K562 (cell line): ENCODE measurements at regions not wholly inside any gene's neighbourhood (a gene's known extent, or its start where the extent isn't known, plus 50 kb on each side); places are given as distances from the start of the nearest gene placed in this dataset.

ENCODE experiments used
- ATF1 ChIP-seq, 2 experiments: fragments of 450-650 bp in 1 of 2; IDR thresholded peaks; 2 replicates each; pipeline ENCODE4 v1.6.1; 2016; ENCODE audit warnings: missing compliant biosample characterization in 1 of 2, missing genetic modification characterization in 1 of 2
- BHLHE40 ChIP-seq: IDR thresholded peaks from 2 replicates; pipeline ENCODE4 v1.6.1; 2011; ENCODE audit warnings: low read length, improper control_type of control experiment
- CREM ChIP-seq: IDR thresholded peaks from 2 replicates; pipeline ENCODE4 v1.6.1; 2014; ENCODE audit warnings: antibody characterized with exemption, low read depth
- CSDE1 ChIP-seq, 2 experiments: fragments of 450-650 bp; IDR thresholded peaks; 2 replicates each; pipeline ENCODE4 v1.6.1; 2016; ENCODE audit warnings: mild to moderate bottlenecking in 1 of 2
- DNMT1 ChIP-seq: fragments of 450-650 bp; IDR thresholded peaks from 2 replicates; pipeline ENCODE4 v1.6.1; 2016; ENCODE audit warnings: antibody characterized with exemption, mild to moderate bottlenecking
- ELF1 ChIP-seq: fragments of 200-800 bp; sonication (Bioruptor generic); IDR thresholded peaks from 2 replicates; pipeline ENCODE4 v1.6.1; 2016; ENCODE audit warnings: missing genetic modification characterization, missing compliant biosample characterization
- GABPB1 ChIP-seq: sonication (generic); formaldehyde crosslinking; IDR thresholded peaks from 2 replicates; pipeline ENCODE4 v1.8.0; 2022; ENCODE audit warnings: mild to moderate bottlenecking, missing genetic modification reagents
- GATAD2A ChIP-seq: fragments of 450-650 bp; IDR thresholded peaks from 2 replicates; pipeline ENCODE4 v1.6.1; 2017
- HDAC3 ChIP-seq: fragments of 450-650 bp; IDR thresholded peaks from 2 replicates; pipeline ENCODE4 v1.6.1; 2018; ENCODE audit warnings: borderline replicate concordance, mild to moderate bottlenecking, moderate library complexity; ENCODE audit not compliant: partially characterized antibody
- HDAC8 ChIP-seq: fragments of 450-650 bp; IDR thresholded peaks from 2 replicates; pipeline ENCODE4 v1.6.1; 2016; ENCODE audit warnings: mild to moderate bottlenecking, missing genetic modification characterization, moderate library complexity, missing compliant biosample characterization
- KLF6 ChIP-seq: fragments of 250-450 bp; sonication (Bioruptor Pico); IDR thresholded peaks from 2 replicates; pipeline ENCODE4 v1.4.0; 2020; ENCODE audit warnings: mild to moderate bottlenecking, moderate library complexity, borderline replicate concordance
- MBD2 ChIP-seq: sonication (generic); IDR thresholded peaks from 2 replicates; pipeline ENCODE4 v1.6.1; 2016; ENCODE audit warnings: low read depth, borderline replicate concordance
- NCOA6 ChIP-seq: fragments of 450-650 bp; IDR thresholded peaks from 2 replicates; pipeline ENCODE4 v1.6.1; 2017; ENCODE audit warnings: mild to moderate bottlenecking
- PCBP1 ChIP-seq: fragments of 200-400 bp; formaldehyde crosslinking; IDR thresholded peaks from 2 replicates; pipeline ENCODE4 v1.6.1; 2018; ENCODE audit warnings: mild to moderate bottlenecking, low read depth, low read length; ENCODE audit not compliant: poor library complexity, severe bottlenecking
- PKNOX1 ChIP-seq: fragments of 450-650 bp; IDR thresholded peaks from 2 replicates; pipeline ENCODE4 v1.6.1; 2016
- RB1 ChIP-seq: fragments of 450-650 bp; IDR thresholded peaks from 2 replicates; pipeline ENCODE4 v1.6.1; 2017; ENCODE audit warnings: low read depth, mild to moderate bottlenecking
- SMARCB1 ChIP-seq: IDR thresholded peaks from 2 replicates; pipeline ENCODE4 v1.6.1; 2011; ENCODE audit warnings: improper control_type of control experiment, low read depth; ENCODE audit not compliant: insufficient read length
- TAL1 ChIP-seq: fragments of 450-650 bp; IDR thresholded peaks from 2 replicates; pipeline ENCODE4 v1.6.1; 2016; ENCODE audit warnings: mild to moderate bottlenecking
- TSHZ1 ChIP-seq: fragments of 250-450 bp; sonication (Bioruptor Pico); IDR thresholded peaks from 2 replicates; pipeline ENCODE4 v1.4.0; 2020; ENCODE audit warnings: mild to moderate bottlenecking, moderate library complexity
- ZBTB2 ChIP-seq: fragments of 450-650 bp; IDR thresholded peaks from 2 replicates; pipeline ENCODE4 v1.6.1; 2016; ENCODE audit warnings: antibody characterized with exemption
- ZFP36 ChIP-seq: fragments of 150-350 bp; IDR thresholded peaks from 2 replicates; pipeline ENCODE4 v1.6.1; 2018; ENCODE audit warnings: low read length, low read depth; ENCODE audit not compliant: partially characterized antibody
- ZKSCAN3 ChIP-seq: fragments of 250-450 bp; sonication (Bioruptor Pico); IDR thresholded peaks from 2 replicates; pipeline ENCODE4 v1.4.0; 2020
- ZNF449 ChIP-seq: fragments of 250-450 bp; sonication (Bioruptor Pico); IDR thresholded peaks from 2 replicates; pipeline ENCODE4 v1.8.0; 2022; ENCODE audit warnings: moderate library complexity, mild to moderate bottlenecking, inconsistent platforms

- TF ChIP-seq PCBP1 = no peak
- no peak for TF ChIP-seq NCOA6
- TF ChIP-seq SMARCB1 = no peak
- peak; percentile 20; the same call in 1 of the 2 replicates for TF ChIP-seq CREM
- 0 out of 2 replicates have a peak, but pooled peaks have one; percentile 10 for TF ChIP-seq KLF6 (CRISPR knock-in tag)
- 0 out of 2 replicates have a peak, but pooled peaks have one; percentile 44 for TF ChIP-seq ZBTB2
- TF ChIP-seq DNMT1 = no peak
- no peak for TF ChIP-seq TAL1
- TF ChIP-seq HDAC3 = no peak
- TF ChIP-seq ZKSCAN3 (CRISPR knock-in tag) = no peak
- TF ChIP-seq GABPB1 = no peak
- TF ChIP-seq RB1 = no peak
- no peak for TF ChIP-seq MBD2
- no peak for TF ChIP-seq BHLHE40
- TF ChIP-seq CSDE1 (IDR thresholded peaks at IDR 0.05) = no peak
- TF ChIP-seq HDAC8 (tag) = 0 out of 2 replicates have a peak, but pooled peaks have one; percentile 21
- TF ChIP-seq PKNOX1 = peak; percentile 90
- no peak for TF ChIP-seq ZFP36
- TF ChIP-seq ELF1 (tag) = peak; percentile 56
- no peak for TF ChIP-seq ATF1 (CRISPR knock-in tag; IDR thresholded peaks at IDR 0.05)
- no peak for TF ChIP-seq ATF1 (tag; IDR thresholded peaks at IDR 0.05)
- TF ChIP-seq TSHZ1 (CRISPR knock-in tag) = no peak
- peak; percentile 6; the same call in 1 of the 2 replicates for TF ChIP-seq GATAD2A
- TF ChIP-seq ZNF449 = no peak
Observed at GRCh38 chr3:177358091-177358976, 161.1 kb upstream of the TBL1XR1 start (continued).
